ENCODE measurements at regions not wholly inside any gene's neighbourhood (a gene's known extent, or its start where the extent isn't known, plus 50 kb on each side); places are given as distances from the start of the nearest gene placed in this dataset.
"Not testable (repeated sequence)": the region's sequence is repeated elsewhere in the genome, so short reads cannot be mapped to it uniquely, and the experiment has no call there.

DNA sequence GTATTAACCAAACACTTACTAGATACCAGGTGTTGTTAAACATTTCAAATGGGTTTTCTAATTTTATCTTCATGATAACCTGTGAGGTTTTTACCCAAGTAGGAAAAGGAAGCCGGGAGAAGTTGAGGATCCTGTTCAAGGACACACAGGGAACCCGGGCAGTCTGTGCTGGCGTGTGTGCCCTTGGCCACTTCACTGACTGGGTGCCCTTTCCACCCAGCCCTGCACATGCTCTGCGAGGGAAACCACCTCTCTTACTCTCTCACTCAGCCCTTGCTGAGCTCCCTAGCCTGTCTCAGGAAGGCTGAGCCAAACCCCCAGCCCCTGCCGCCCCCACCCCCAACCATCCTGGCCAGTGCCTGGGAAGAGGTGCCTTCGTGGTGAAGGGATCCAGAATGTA, 51.8 kb downstream of the TEX44 start:
- DNase-seq (ENCODE audit: low read depth) = no peak

DNA sequence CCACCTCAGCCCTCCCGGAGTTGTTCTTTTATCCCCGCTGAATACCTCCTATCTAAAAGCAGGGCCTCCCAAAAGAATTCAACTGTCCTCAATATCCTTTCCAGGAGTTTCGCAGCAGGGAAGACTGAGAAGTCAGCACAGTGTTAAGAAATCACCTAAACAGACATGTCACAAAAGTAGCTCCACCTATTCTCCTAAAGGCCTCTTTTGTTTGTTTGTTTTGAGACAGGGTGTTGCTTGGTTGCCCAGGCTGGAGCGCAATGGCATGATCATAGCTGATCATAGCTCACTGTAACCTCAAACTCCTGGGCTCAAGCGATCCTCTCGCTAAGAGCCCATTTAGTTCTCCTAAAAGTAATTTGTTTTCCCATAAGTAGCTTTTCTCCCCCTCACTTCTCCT, 53.8 kb downstream of the TEX44 start:
- DNase-seq (ENCODE audit: low read depth) = no peak

- peak; percentile 20 for DNase-seq (ENCODE audit: low read depth)
These were observed 56.0 kb downstream of the TEX44 start for GRCh38 chr2:231648579-231649174.

- DNase-seq (ENCODE audit: low read depth) = not testable (repeated sequence)
These were observed 56.8 kb upstream of the PTMA start for GRCh38 chr2:231651561-231651960.

- no peak for DNase-seq (ENCODE audit: low read depth)
These were observed 52.8 kb upstream of the PTMA start for GRCh38 chr2:231655488-231655887.

DNA sequence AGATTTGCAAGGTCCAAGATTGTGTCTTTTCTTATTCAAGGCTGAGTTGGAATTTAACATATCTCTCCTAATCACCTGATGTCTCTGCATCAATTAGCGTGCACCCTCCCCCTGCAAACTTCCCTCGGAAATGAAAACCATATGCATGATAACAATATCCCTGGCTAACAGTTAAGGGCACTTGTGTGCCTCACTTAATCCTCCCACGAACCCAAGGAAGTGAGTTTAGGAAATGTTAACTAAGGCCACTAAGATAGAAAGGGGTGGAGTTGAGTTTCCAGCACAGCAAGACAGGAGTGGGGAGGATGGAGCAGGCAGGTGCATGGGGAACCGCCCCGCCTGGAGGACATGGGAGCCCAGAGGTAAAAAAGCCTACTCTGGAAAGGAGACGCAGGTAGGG, 52.4 kb upstream of the PTMA start:
- DNase-seq (ENCODE audit: low read depth) = no peak
